RWPE2 (cell line): ENCODE measurements at regions not wholly inside any gene's neighbourhood (a gene's known extent, or its start where the extent isn't known, plus 50 kb on each side); places are given as distances from the start of the nearest gene placed in this dataset.

Source experiments
- ATAC-seq: fragments of 200-7000 bp; cut with Tn5 transposase; 3 replicates; pipeline ENCODE4 v1.9.1; 2021; ENCODE audit warnings: low read depth
- DNase-seq: peaks from one replicate; pipeline ENCODE4 v3.0.0-alpha.2; 2020; ENCODE audit warnings: low spot score
- H3K27ac ChIP-seq: fragments of 450-650 bp; 2 replicates; pipeline ENCODE4 v1.5.1; 2017; ENCODE audit warnings: mild to moderate bottlenecking; ENCODE audit not compliant: poor library complexity, severe bottlenecking
- H3K27me3 ChIP-seq: fragments of 250-450 bp; sonication (Bioruptor Pico); 2 replicates; pipeline ENCODE4 v1.5.1; 2021; ENCODE audit warnings: mild to moderate bottlenecking, moderate library complexity; ENCODE audit not compliant: insufficient read depth, poor library complexity, severe bottlenecking
- H3K36me3 ChIP-seq: fragments of 250-450 bp; sonication (Bioruptor Pico); 2 replicates; pipeline ENCODE4 v1.5.1; 2020; ENCODE audit warnings: low read depth, mild to moderate bottlenecking, moderate library complexity
- H3K4me1 ChIP-seq: fragments of 250-450 bp; sonication (Bioruptor Pico); 2 replicates; pipeline ENCODE4 v1.5.1; 2021; ENCODE audit warnings: mild to moderate bottlenecking, moderate library complexity; ENCODE audit not compliant: insufficient read depth, poor library complexity, severe bottlenecking
- H3K4me3 ChIP-seq: fragments of 250-450 bp; sonication (Bioruptor Pico); 2 replicates; pipeline ENCODE4 v1.5.1; 2021; ENCODE audit warnings: mild to moderate bottlenecking, moderate library complexity; ENCODE audit not compliant: severe bottlenecking
- H3K9me3 ChIP-seq: fragments of 250-450 bp; sonication (Bioruptor Pico); 2 replicates; pipeline ENCODE4 v1.5.1; 2021; ENCODE audit warnings: mild to moderate bottlenecking, moderate library complexity; ENCODE audit not compliant: severe bottlenecking
- TF ChIP-seq, protein P1 (sequence below): fragments of 450-650 bp; IDR thresholded peaks from one replicate; pipeline ENCODE4 v1.5.1; 2017; ENCODE audit warnings: mild to moderate bottlenecking, moderate library complexity; ENCODE audit not compliant: poor library complexity, severe bottlenecking

DNA sequence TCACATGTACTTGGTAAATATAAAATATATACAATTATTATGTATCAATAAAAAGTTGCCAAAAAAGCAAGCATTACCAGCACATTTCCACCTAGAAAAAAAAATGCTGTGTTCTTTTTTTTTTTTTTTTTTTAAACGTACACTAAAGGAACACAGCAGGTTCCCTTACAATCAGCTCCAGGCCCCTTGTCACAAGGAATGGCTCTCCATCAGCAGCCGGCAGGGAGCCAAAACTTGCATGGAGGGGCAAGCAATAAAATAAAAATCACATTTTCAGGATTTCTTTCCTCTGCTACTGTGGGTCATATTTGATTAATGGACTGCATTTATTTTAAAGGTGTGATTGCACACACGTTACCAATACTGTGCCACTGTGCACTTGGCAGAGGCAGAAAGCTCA lies 460.3 kb downstream of the GPAT3 start:
- no peaks in the 10 kb centered on the region for H3K9me3 ChIP-seq
- ATAC-seq (no peak), DNase-seq (no peak)
- TF ChIP-seq, protein P1, sequence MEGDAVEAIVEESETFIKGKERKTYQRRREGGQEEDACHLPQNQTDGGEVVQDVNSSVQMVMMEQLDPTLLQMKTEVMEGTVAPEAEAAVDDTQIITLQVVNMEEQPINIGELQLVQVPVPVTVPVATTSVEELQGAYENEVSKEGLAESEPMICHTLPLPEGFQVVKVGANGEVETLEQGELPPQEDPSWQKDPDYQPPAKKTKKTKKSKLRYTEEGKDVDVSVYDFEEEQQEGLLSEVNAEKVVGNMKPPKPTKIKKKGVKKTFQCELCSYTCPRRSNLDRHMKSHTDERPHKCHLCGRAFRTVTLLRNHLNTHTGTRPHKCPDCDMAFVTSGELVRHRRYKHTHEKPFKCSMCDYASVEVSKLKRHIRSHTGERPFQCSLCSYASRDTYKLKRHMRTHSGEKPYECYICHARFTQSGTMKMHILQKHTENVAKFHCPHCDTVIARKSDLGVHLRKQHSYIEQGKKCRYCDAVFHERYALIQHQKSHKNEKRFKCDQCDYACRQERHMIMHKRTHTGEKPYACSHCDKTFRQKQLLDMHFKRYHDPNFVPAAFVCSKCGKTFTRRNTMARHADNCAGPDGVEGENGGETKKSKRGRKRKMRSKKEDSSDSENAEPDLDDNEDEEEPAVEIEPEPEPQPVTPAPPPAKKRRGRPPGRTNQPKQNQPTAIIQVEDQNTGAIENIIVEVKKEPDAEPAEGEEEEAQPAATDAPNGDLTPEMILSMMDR: no peak
- H3K27ac ChIP-seq: no peak overlapping the region
- H3K27me3 ChIP-seq: no peaks in the 10 kb centered on the region
- H3K4me1 ChIP-seq: no peaks in the 10 kb centered on the region
- H3K36me3 ChIP-seq: no peaks in the 10 kb centered on the region
- no peak overlapping the region for H3K4me3 ChIP-seq

DNA sequence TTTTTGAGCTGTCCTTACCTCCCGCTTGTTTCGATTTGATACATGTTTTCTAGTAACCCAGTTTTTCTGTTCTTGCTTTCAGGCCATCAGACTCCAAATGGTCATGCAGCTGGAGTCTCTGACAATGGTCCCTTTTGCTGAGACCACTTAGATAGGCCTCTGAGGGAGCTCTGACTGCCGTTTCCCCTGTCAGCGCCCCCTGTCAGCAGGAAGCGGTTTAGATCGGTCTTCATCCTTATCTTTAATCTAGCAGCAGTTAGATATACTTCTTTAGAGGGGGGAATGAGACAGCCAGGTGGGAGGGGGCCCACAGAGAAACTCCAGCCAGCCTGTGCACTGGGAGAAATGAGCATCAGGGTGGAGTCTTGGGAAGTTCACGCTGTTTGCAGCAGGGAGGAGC lies 457.9 kb downstream of the GPAT3 start:
- ATAC-seq (no peak), DNase-seq (no peak)
- Histone ChIP-seq H3K36me3 (no peaks in the 10 kb centered on the region), H3K9me3 (no peaks in the 10 kb centered on the region), H3K4me3 (no peak overlapping the region), H3K4me1 (no peaks in the 10 kb centered on the region), H3K27ac (no peak overlapping the region), H3K27me3 (no peaks in the 10 kb centered on the region)
- TF ChIP-seq, protein P1: peak; percentile 11

DNA sequence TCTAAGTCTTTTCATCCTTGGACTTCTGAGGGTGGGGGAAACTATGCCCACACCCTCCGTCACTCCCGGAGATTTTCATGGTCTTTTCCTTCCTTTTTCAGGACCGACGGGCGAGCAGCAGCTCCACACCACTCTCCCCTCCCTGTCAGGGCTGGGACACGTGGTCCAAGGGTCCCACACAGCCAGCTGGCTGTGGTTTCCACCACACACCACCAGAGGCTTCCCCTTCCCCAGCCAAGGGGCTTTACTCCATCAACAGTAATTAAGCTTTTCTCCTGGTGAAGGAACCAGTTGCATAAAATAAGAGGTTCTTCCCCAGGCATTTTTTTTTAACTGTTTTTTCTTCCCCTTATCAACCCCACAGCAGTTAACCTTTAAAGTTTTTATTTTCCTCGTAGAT lies 453.9 kb downstream of the GPAT3 start:
- ATAC-seq (no peak), DNase-seq (no peak)
- Histone ChIP-seq H3K4me1 (no peaks in the 10 kb centered on the region), H3K27me3 (no peaks in the 10 kb centered on the region), H3K4me3 (no peak overlapping the region), H3K9me3 (no peaks in the 10 kb centered on the region), H3K27ac (no peak overlapping the region), H3K36me3 (no peaks in the 10 kb centered on the region)
- TF ChIP-seq, protein P1: no peak

DNA sequence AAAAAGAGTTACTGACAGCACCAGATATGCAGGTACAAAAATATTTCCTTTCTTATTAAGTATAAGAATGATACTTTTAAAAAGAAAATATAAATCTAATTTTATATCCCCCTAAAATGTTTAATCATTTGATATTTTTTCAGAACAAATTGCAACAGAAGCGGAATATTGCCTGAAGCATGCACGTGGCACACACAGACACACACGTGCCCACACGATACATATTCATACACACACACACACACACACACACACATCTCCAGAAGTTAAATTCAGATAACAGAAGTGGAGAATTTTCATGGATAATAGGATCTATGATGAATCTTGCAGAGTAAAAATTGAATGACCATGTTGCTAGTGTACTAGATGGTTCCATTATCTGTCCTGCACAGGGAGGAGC lies 445.2 kb downstream of the GPAT3 start:
- Histone ChIP-seq H3K4me3 (no peak overlapping the region), H3K4me1 (no peaks in the 10 kb centered on the region), H3K27me3 (no peaks in the 10 kb centered on the region), H3K27ac (no peak overlapping the region), H3K36me3 (no peaks in the 10 kb centered on the region), H3K9me3 (no peaks in the 10 kb centered on the region)
- DNase-seq: no peak
- TF ChIP-seq, protein P1: no peak
- no peak for ATAC-seq

DNA sequence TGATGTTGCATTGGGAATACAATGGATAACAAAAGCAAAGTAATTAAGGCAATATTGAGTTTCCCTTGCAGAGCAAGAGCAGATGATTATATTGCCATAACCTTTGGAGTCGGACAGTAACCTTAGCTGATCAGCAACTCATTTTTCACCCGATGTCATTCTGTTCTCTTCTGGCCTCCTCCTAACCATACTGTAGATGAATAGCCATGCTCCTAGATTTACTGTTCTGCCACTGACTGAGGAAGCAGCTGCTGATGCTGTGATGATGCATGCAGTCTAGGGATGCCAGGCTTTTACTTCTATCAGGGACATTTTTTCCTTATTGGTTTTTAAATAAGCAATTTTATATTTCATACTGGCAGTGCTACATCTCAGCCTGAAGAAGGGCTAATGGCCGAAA lies 443.9 kb downstream of the GPAT3 start:
- Histone ChIP-seq H3K4me1 (no peaks in the 10 kb centered on the region), H3K9me3 (no peaks in the 10 kb centered on the region), H3K4me3 (no peak overlapping the region), H3K36me3 (no peaks in the 10 kb centered on the region), H3K27ac (no peak overlapping the region), H3K27me3 (no peaks in the 10 kb centered on the region)
- DNase-seq (no peak), ATAC-seq (no peak)
- TF ChIP-seq, protein P1: no peak
